Keratinocyte (primary cell): ENCODE measurements at regions not wholly inside any gene's neighbourhood (a gene's known extent, or its start where the extent isn't known, plus 50 kb on each side); places are given as distances from the start of the nearest gene placed in this dataset.

Source experiments
- CTCF ChIP-seq, 3 experiments: IDR thresholded peaks in 1 of 3; conservative IDR thresholded peaks in 1 of 3; optimal IDR thresholded peaks in 1 of 3; 2 replicates in 2 of 3; 3 replicates in 1 of 3; pipeline versions ENCODE3 to v1.5.1; 2011; ENCODE audit warnings: low read length in 3 of 3, mild to moderate bottlenecking in 3 of 3, moderate library complexity in 2 of 3, control low read depth in 1 of 3, inconsistent platforms in 1 of 3; ENCODE audit not compliant: insufficient read depth in 2 of 3; ENCODE audit errors: extremely low read depth in 1 of 3
- EZH2 ChIP-seq: IDR thresholded peaks from one replicate; pipeline ENCODE4 v1.6.1; 2012; ENCODE audit warnings: inconsistent platforms, mild to moderate bottlenecking, low read length, moderate library complexity

GRCh38 chr4:133592106-133592505 is 443.0 kb downstream of the PCDH10 start:
- TF ChIP-seq CTCF (optimal IDR thresholded peaks at IDR 0.05 in 1 of 3, IDR thresholded peaks at IDR 0.05 in 1 of 3, conservative IDR thresholded peaks at IDR 0.05 in 1 of 3; ENCODE audit: extremely low read depth in 1 of 3, insufficient read depth in 2 of 3, low read length in 3 of 3), result no peak
- TF ChIP-seq EZH2, result no peak
